Endothelial cell of umbilical vein (primary cell): ENCODE measurements at regions not wholly inside any gene's neighbourhood (a gene's known extent, or its start where the extent isn't known, plus 50 kb on each side); places are given as distances from the start of the nearest gene placed in this dataset.

Experiments
- CTCF ChIP-seq, 2 donors: IDR thresholded peaks; 1 replicate in 1 of 2; 2 replicates in 1 of 2; pipeline ENCODE4 v1.5.1; 2011; ENCODE audit warnings: low read length in 2 of 2, mild to moderate bottlenecking in 2 of 2, moderate library complexity in 2 of 2, control low read depth in 1 of 2, inconsistent platforms in 1 of 2, low read depth in 1 of 2; ENCODE audit not compliant: insufficient read depth in 1 of 2; ENCODE audit errors: extremely low read depth in 1 of 2
- EZH2 ChIP-seq: IDR thresholded peaks from 2 replicates; pipeline ENCODE4 v1.6.1; 2012; ENCODE audit warnings: borderline replicate concordance, low read depth, mild to moderate bottlenecking, moderate library complexity, low read length, inconsistent platforms; ENCODE audit not compliant: severe bottlenecking
- JUN ChIP-seq: IDR thresholded peaks from 2 replicates; pipeline ENCODE4 v1.6.1; 2011; ENCODE audit warnings: borderline replicate concordance, low read depth; ENCODE audit not compliant: insufficient read length, insufficient read depth
- MAX ChIP-seq: IDR thresholded peaks from 2 replicates; pipeline ENCODE4 v1.6.1; 2011; ENCODE audit not compliant: insufficient read depth, insufficient read length
- MYC ChIP-seq: IDR thresholded peaks from one replicate; pipeline ENCODE4 v1.6.1; 2011; ENCODE audit warnings: mild to moderate bottlenecking, low read depth, low read length
- POLR2A ChIP-seq: IDR thresholded peaks from 2 replicates; pipeline ENCODE4 v1.6.1; 2012; ENCODE audit warnings: low read depth, mild to moderate bottlenecking, control low read depth, low read length
- POLR2AphosphoS5 ChIP-seq: IDR thresholded peaks from 2 replicates; pipeline ENCODE4 v1.6.1; 2012; ENCODE audit warnings: low read depth, mild to moderate bottlenecking, control low read depth, low read length, moderate library complexity; ENCODE audit not compliant: insufficient read depth

- TF ChIP-seq CTCF (IDR thresholded peaks at IDR 0.05; ENCODE audit: extremely low read depth in 1 of 2, insufficient read depth in 1 of 2, low read depth in 1 of 2, low read length in 2 of 2): no peak
- no peak for TF ChIP-seq POLR2A
- TF ChIP-seq EZH2: no peak
- no peak for TF ChIP-seq POLR2AphosphoS5
- TF ChIP-seq MAX: no peak
- no peak for TF ChIP-seq MYC
- TF ChIP-seq JUN: no peak
Measured at GRCh38 chr16:66001432-66001831, 365.1 kb upstream of the CDH5 start.
